Liver (tissue), 2 donors: ENCODE measurements at regions not wholly inside any gene's neighbourhood (a gene's known extent, or its start where the extent isn't known, plus 50 kb on each side); places are given as distances from the start of the nearest gene placed in this dataset.

Experiments used
- SP1 ChIP-seq: IDR thresholded peaks from 2 replicates; pipeline ENCODE4 v1.6.1; 2018; ENCODE audit warnings: antibody characterized with exemption, mild to moderate bottlenecking
- ZBTB33 ChIP-seq: IDR thresholded peaks from 2 replicates; pipeline ENCODE4 v1.6.1; 2016; ENCODE audit warnings: antibody characterized with exemption
- donor health status: healthy.

DNA sequence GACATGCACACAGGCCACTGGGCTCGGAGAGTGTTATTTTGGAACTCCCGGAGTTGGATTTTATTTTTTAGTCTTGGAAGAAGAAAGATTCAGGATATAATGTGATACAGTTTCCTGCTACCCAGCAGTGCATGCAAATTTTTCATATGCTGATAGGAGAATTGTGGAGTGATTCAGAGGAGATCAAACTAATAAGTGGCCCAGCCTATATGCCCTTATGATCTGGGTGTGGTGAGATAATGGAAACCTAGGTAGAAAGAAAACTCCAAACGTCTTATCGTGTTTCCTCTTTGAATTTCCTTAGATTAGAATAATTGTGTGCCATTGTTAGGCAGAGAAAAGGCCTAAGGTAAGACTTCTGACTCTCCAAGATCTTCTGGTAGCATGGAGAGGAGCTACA is 401.2 kb upstream of the BTBD3 start:
- TF ChIP-seq SP1 (no peak), ZBTB33 (no peak)
